ENCODE measurements at regions not wholly inside any gene's neighbourhood (a gene's known extent, or its start where the extent isn't known, plus 50 kb on each side); places are given as distances from the start of the nearest gene placed in this dataset.
"Not testable (repeated sequence)": the region's sequence is repeated elsewhere in the genome, so short reads cannot be mapped to it uniquely, and the experiment has no call there.

- no peak for DNase-seq
Observed at GRCh38 chr3:18119866-18120265, 305.3 kb downstream of the SATB1 start.

- DNase-seq: no peak
Observed at GRCh38 chr3:18114894-18115293, 310.2 kb downstream of the SATB1 start.

- no peak for DNase-seq
Observed at GRCh38 chr3:18113417-18113816, 311.7 kb downstream of the SATB1 start.

- no peak for DNase-seq
Observed at GRCh38 chr3:18112674-18113375, 312.3 kb downstream of the SATB1 start.

GRCh38 chr3:18111796-18112232 is 313.3 kb downstream of the SATB1 start:
- DNase-seq: peak; percentile 23

- DNase-seq: no peak
Observed at GRCh38 chr3:18103591-18103990, 321.5 kb downstream of the SATB1 start.

GRCh38 chr3:18100121-18100520 is 325.0 kb downstream of the SATB1 start:
- no peak for DNase-seq

GRCh38 chr3:18099611-18100010 is 325.5 kb downstream of the SATB1 start:
- no peak for DNase-seq

- DNase-seq: peak; percentile 73
Observed at GRCh38 chr3:18098960-18099587, 326.1 kb downstream of the SATB1 start.

GRCh38 chr3:18097989-18098388 is 327.1 kb downstream of the SATB1 start:
- no peak for DNase-seq

- DNase-seq: no peak
Observed at GRCh38 chr3:18097473-18097872, 327.7 kb downstream of the SATB1 start.

- DNase-seq: no peak
Observed at GRCh38 chr3:18092726-18093125, 332.4 kb downstream of the SATB1 start.

GRCh38 chr3:18090377-18090776 is 334.8 kb downstream of the SATB1 start:
- DNase-seq: no peak

- DNase-seq: no peak
Observed at GRCh38 chr3:18087988-18088387, 337.2 kb downstream of the SATB1 start.

- no peak for DNase-seq
Observed at GRCh38 chr3:18086760-18087159, 338.4 kb downstream of the SATB1 start.

- DNase-seq: no peak
Observed at GRCh38 chr3:18086078-18086477, 339.1 kb downstream of the SATB1 start.

GRCh38 chr3:18085429-18085828 is 339.7 kb downstream of the SATB1 start:
- DNase-seq: no peak

- not testable (repeated sequence) for DNase-seq
Observed at GRCh38 chr3:18083273-18083590, 340.8 kb upstream of the TBC1D5 start.

GRCh38 chr3:18082551-18083272 is 340.3 kb upstream of the TBC1D5 start:
- DNase-seq: no peak

- DNase-seq: no peak
Observed at GRCh38 chr3:18080198-18080689, 337.8 kb upstream of the TBC1D5 start.

GRCh38 chr3:18079739-18080138 is 337.3 kb upstream of the TBC1D5 start:
- no peak for DNase-seq

- no peak for DNase-seq
Observed at GRCh38 chr3:18079062-18079461, 336.6 kb upstream of the TBC1D5 start.

GRCh38 chr3:18077128-18077840 is 334.9 kb upstream of the TBC1D5 start:
- DNase-seq: no peak
